ENCODE measurements at regions not wholly inside any gene's neighbourhood (a gene's known extent, or its start where the extent isn't known, plus 50 kb on each side); places are given as distances from the start of the nearest gene placed in this dataset.

DNA sequence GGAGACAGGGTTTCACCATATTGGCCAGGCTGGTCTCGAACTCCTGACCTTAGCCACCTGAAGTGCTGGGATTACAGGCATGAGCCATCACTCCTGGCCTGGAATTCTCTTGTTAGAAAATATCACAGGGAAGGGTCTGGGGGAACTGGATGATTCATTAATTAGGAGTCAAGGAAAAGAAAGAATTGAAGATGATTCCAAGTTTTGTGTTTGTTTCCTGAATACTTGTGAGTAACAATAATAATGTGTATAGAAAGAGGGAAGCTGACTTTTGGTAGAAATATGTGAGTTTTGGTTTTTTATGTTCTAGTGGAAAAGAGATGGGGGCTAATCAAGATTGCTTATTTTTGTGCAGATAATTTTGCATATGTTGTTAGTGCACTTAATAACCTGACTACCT is 77.3 kb upstream of the CLNK start:
- H3K4me3 ChIP-seq (ENCODE audit: low read depth, low read length) = no peak overlapping the region
- TF ChIP-seq, protein P1, sequence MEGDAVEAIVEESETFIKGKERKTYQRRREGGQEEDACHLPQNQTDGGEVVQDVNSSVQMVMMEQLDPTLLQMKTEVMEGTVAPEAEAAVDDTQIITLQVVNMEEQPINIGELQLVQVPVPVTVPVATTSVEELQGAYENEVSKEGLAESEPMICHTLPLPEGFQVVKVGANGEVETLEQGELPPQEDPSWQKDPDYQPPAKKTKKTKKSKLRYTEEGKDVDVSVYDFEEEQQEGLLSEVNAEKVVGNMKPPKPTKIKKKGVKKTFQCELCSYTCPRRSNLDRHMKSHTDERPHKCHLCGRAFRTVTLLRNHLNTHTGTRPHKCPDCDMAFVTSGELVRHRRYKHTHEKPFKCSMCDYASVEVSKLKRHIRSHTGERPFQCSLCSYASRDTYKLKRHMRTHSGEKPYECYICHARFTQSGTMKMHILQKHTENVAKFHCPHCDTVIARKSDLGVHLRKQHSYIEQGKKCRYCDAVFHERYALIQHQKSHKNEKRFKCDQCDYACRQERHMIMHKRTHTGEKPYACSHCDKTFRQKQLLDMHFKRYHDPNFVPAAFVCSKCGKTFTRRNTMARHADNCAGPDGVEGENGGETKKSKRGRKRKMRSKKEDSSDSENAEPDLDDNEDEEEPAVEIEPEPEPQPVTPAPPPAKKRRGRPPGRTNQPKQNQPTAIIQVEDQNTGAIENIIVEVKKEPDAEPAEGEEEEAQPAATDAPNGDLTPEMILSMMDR (IDR thresholded peaks at IDR 0.05; ENCODE audit: low read depth, low read length, missing control alignments) = no peak
- no peak for DNase-seq (ENCODE audit: low read depth)

DNA sequence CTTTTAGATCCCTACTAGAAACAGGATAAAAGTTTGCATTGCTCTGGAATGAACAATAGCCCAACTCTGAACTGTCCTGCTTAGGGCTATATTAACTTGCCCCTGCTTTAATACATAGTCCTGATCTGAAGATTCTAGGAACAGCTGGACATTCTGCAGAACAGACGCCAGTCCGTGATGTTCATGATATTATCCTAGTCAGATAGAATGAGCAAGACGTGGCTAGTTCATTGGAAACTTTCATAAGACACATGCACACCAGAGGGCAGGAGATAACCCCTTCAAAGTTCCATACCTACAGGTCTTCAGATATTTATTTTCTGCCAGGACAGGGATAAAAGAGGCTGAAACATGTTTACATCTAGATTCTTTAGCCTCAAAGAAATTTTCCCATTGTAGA is 75.5 kb upstream of the CLNK start:
- DNase-seq (ENCODE audit: low read depth) = no peak
- H3K4me3 ChIP-seq (ENCODE audit: low read depth, low read length) = no peak overlapping the region
- TF ChIP-seq, protein P1 (IDR thresholded peaks at IDR 0.05; ENCODE audit: low read depth, low read length, missing control alignments) = no peak

GRCh38 chr4:10758906-10759305 is 74.3 kb upstream of the CLNK start:
- TF ChIP-seq, protein P1 (IDR thresholded peaks at IDR 0.05; ENCODE audit: low read depth, low read length, missing control alignments) = no peak
- DNase-seq (ENCODE audit: low read depth) = no peak

DNA sequence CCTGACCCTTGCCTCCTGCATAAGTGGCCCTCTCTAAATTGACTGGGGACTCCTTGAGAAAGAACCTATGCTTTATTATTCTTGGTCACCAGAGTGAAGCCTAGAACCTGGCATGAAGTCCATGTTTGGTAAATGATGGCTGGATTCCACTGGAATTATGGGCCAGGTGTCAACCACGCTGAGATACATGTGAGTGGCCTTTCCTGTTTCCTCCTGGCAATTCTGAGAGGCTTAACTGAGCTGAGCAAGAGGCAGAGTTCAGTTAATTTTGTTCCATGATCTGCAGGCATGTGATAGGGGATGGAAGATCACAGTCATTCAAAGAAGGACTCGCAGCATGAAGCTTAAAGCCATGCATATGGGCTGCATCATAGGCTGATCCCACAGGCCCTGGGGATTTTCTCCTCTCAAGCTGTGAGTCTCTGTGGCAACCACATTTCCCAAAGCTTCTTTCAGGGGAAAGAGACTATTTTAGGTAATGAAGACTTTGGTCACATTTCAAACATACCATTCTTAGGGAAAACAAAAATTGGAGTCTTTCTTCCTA is 69.4 kb upstream of the CLNK start:
- TF ChIP-seq, protein P1 (IDR thresholded peaks at IDR 0.05; ENCODE audit: low read depth, low read length, missing control alignments) = no peak
- no peak for DNase-seq (ENCODE audit: low read depth)
- H3K4me3 ChIP-seq (ENCODE audit: low read depth, low read length) = no peak overlapping the region

More at GRCh38 chr4:10758906-10759305, 74.3 kb upstream of the CLNK start:
- H3K4me3 ChIP-seq (ENCODE audit: low read depth, low read length) = no peak overlapping the region

DNA sequence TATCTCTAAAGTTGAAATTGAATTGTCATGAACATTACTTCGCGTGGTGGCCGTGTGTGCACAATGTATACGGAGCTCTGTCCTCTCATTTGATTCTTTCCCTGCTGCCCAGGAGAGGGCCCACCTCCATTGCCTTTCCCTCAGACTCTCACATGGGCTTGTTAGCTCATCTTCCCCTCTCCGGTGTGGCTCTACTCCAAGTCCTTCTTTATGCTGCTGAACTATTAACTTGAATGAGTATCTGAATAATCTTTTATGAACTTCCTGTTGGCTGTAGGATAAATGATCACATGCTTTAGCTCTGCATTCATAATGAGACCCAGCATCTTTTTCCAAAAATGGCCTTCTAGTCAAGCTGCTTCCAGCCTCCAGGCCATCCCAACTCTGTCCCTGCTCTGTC is 68.8 kb upstream of the CLNK start:
- no peak overlapping the region for H3K4me3 ChIP-seq (ENCODE audit: low read depth, low read length)
- TF ChIP-seq, protein P1 (IDR thresholded peaks at IDR 0.05; ENCODE audit: low read depth, low read length, missing control alignments) = no peak
- no peak for DNase-seq (ENCODE audit: low read depth)

DNA sequence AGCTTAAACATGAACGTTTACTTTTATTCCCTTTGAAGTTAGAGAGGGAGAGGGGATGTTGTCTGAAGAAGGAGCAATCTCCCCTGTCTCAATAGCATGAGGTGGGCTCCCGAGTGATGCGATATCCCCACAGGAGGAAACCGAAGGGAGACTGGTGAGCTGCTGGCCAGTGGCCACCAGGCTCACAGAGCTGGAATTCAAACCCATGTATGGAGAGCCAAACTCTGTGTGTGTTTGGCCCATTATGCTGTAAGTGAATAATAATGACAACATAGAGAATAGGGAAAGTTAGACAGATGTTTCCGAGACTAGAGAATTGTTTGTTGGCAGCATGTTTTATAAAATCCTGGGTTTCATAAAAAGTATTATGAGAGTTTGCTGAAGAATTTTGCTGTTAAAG is 66.1 kb upstream of the CLNK start:
- H3K4me3 ChIP-seq (ENCODE audit: low read depth, low read length) = no peak overlapping the region
- no peak for DNase-seq (ENCODE audit: low read depth)
- TF ChIP-seq, protein P1 (IDR thresholded peaks at IDR 0.05; ENCODE audit: low read depth, low read length, missing control alignments) = no peak

- TF ChIP-seq, protein P1 (IDR thresholded peaks at IDR 0.05; ENCODE audit: low read depth, low read length, missing control alignments) = no peak
- DNase-seq (ENCODE audit: low read depth) = peak; percentile 58
- no peak overlapping the region; the same call in 1 of the 2 replicates for H3K4me3 ChIP-seq (ENCODE audit: low read depth, low read length)
These were observed 62.6 kb upstream of the CLNK start for GRCh38 chr4:10747186-10747585.
